22Rv1 (cell line): ENCODE measurements at regions not wholly inside any gene's neighbourhood (a gene's known extent, or its start where the extent isn't known, plus 50 kb on each side); places are given as distances from the start of the nearest gene placed in this dataset.

Experiments used
- CTCF ChIP-seq: fragments of 450-650 bp; IDR thresholded peaks from 2 replicates; pipeline ENCODE4 v1.5.1; 2017; ENCODE audit warnings: mild to moderate bottlenecking
- ZFX ChIP-seq: fragments of 450-650 bp; IDR thresholded peaks from 2 replicates; pipeline ENCODE4 v1.6.1; 2017; ENCODE audit warnings: antibody characterized with exemption, borderline replicate concordance

GRCh38 chr12:105880824-105881388 is 257.8 kb downstream of the NUAK1 start:
- TF ChIP-seq CTCF (no peak), ZFX (no peak)
